ENCODE measurements at regions not wholly inside any gene's neighbourhood (a gene's known extent, or its start where the extent isn't known, plus 50 kb on each side); places are given as distances from the start of the nearest gene placed in this dataset.

- Histone ChIP-seq H3K79me2 (ENCODE audit: low read depth) (no peaks in the 10 kb centered on the region), H2AFZ (no peak overlapping the region), H3K4me2 (no peak overlapping the region), H4K20me1 (ENCODE audit: insufficient read depth) (no peaks in the 10 kb centered on the region), H3F3A (ENCODE audit: insufficient read depth, low read depth) (no peaks in the 10 kb centered on the region), H3K9me2 (ENCODE audit: insufficient read depth) (no peaks in the 10 kb centered on the region), H3K4me3 (no peak overlapping the region), H3K4me1 (replicated peaks; ENCODE audit: insufficient read depth) (no peaks in the 10 kb centered on the region), H3K36me3 (ENCODE audit: low read depth) (no peaks in the 10 kb centered on the region), H3K27ac (no peak overlapping the region), H3K9me3 (ENCODE audit: insufficient read depth, low read depth) (no peaks in the 10 kb centered on the region), H3K27me3 (ENCODE audit: insufficient read depth, low read depth) (no peaks in the 10 kb centered on the region)
- CTCF ChIA-PET, result no interaction called here
- no peak for DNase-seq
- intact Hi-C loops (cut with micrococcal nuclease; ENCODE audit: unreplicated experiment), result no loop called here
- POLR2A ChIA-PET (ENCODE audit: unreplicated experiment), result no interaction called here
- TF ChIP-seq CTCF (conservative IDR thresholded peaks at IDR 0.05), result no peak
- no peak for TF ChIP-seq EZH2 (IDR thresholded peaks at IDR 0.05; ENCODE audit: low read depth)
- no TSS peak for BruUV-seq (replicated peaks)
These were observed 166.6 kb upstream of the DKK2 start for GRCh38 chr4:107202744-107203143.

GRCh38 chr4:107197121-107197520, 161.0 kb upstream of the DKK2 start:
- H2AFZ ChIP-seq, result no peak overlapping the region
- no peak for DNase-seq
- POLR2A ChIA-PET (ENCODE audit: unreplicated experiment), result no interaction called here
- no peaks in the 10 kb centered on the region for H3K4me1 ChIP-seq (replicated peaks; ENCODE audit: insufficient read depth)
- no peaks in the 10 kb centered on the region for H3F3A ChIP-seq (ENCODE audit: insufficient read depth, low read depth)
- BruUV-seq (replicated peaks), result no TSS peak
- no peak overlapping the region for H3K4me2 ChIP-seq
- H4K20me1 ChIP-seq (ENCODE audit: insufficient read depth), result no peaks in the 10 kb centered on the region
- H3K27ac ChIP-seq, result no peak overlapping the region
- H3K79me2 ChIP-seq (ENCODE audit: low read depth), result no peaks in the 10 kb centered on the region
- TF ChIP-seq CTCF (conservative IDR thresholded peaks at IDR 0.05), result no peak
- TF ChIP-seq EZH2 (IDR thresholded peaks at IDR 0.05; ENCODE audit: low read depth), result no peak
- H3K9me3 ChIP-seq (ENCODE audit: insufficient read depth, low read depth), result no peaks in the 10 kb centered on the region
- no peak overlapping the region for H3K4me3 ChIP-seq
- H3K36me3 ChIP-seq (ENCODE audit: low read depth), result no peaks in the 10 kb centered on the region
- CTCF ChIA-PET, result no interaction called here
- intact Hi-C loops (cut with micrococcal nuclease; ENCODE audit: unreplicated experiment), result no loop called here
- no peaks in the 10 kb centered on the region for H3K9me2 ChIP-seq (ENCODE audit: insufficient read depth)
- no peaks in the 10 kb centered on the region for H3K27me3 ChIP-seq (ENCODE audit: insufficient read depth, low read depth)

- no peaks in the 10 kb centered on the region for H3K9me2 ChIP-seq (ENCODE audit: insufficient read depth)
- POLR2A ChIA-PET (ENCODE audit: unreplicated experiment), result no interaction called here
- H4K20me1 ChIP-seq (ENCODE audit: insufficient read depth), result no peaks in the 10 kb centered on the region
- CTCF ChIA-PET, result no interaction called here
- no TSS peak for BruUV-seq (replicated peaks)
- no peaks in the 10 kb centered on the region for H3K4me1 ChIP-seq (replicated peaks; ENCODE audit: insufficient read depth)
- H3K9me3 ChIP-seq (ENCODE audit: insufficient read depth, low read depth), result no peaks in the 10 kb centered on the region
- intact Hi-C loops (cut with micrococcal nuclease; ENCODE audit: unreplicated experiment), result no loop called here
- H3K27ac ChIP-seq, result no peak overlapping the region
- H3K36me3 ChIP-seq (ENCODE audit: low read depth), result no peaks in the 10 kb centered on the region
- TF ChIP-seq CTCF (conservative IDR thresholded peaks at IDR 0.05) (no peak), EZH2 (IDR thresholded peaks at IDR 0.05; ENCODE audit: low read depth) (no peak)
- no peaks in the 10 kb centered on the region for H3K27me3 ChIP-seq (ENCODE audit: insufficient read depth, low read depth)
- no peaks in the 10 kb centered on the region for H3F3A ChIP-seq (ENCODE audit: insufficient read depth, low read depth)
- peak in 1 of 2 experiments; percentile 1 for DNase-seq
- H3K4me3 ChIP-seq, result no peak overlapping the region
- H3K4me2 ChIP-seq, result no peak overlapping the region
- no peaks in the 10 kb centered on the region for H3K79me2 ChIP-seq (ENCODE audit: low read depth)
- H2AFZ ChIP-seq, result no peak overlapping the region
These were observed 160.2 kb upstream of the DKK2 start for GRCh38 chr4:107196312-107196711.
